Astrocyte (in vitro differentiated cells and primary cell): ENCODE measurements at regions not wholly inside any gene's neighbourhood (a gene's known extent, or its start where the extent isn't known, plus 50 kb on each side); places are given as distances from the start of the nearest gene placed in this dataset.
"Not testable (repeated sequence)": the region's sequence is repeated elsewhere in the genome, so short reads cannot be mapped to it uniquely, and the experiment has no call there.

Experiments used
- CTCF ChIP-seq: IDR thresholded peaks from 2 replicates; pipeline ENCODE4 v1.5.1; 2011; ENCODE audit warnings: low read depth, mild to moderate bottlenecking, inconsistent platforms, low read length, moderate library complexity; ENCODE audit not compliant: insufficient read depth
- EZH2 ChIP-seq: IDR thresholded peaks from 2 replicates; pipeline ENCODE4 v1.6.1; 2012; ENCODE audit warnings: mild to moderate bottlenecking, low read length, inconsistent platforms; ENCODE audit not compliant: insufficient read depth

DNA sequence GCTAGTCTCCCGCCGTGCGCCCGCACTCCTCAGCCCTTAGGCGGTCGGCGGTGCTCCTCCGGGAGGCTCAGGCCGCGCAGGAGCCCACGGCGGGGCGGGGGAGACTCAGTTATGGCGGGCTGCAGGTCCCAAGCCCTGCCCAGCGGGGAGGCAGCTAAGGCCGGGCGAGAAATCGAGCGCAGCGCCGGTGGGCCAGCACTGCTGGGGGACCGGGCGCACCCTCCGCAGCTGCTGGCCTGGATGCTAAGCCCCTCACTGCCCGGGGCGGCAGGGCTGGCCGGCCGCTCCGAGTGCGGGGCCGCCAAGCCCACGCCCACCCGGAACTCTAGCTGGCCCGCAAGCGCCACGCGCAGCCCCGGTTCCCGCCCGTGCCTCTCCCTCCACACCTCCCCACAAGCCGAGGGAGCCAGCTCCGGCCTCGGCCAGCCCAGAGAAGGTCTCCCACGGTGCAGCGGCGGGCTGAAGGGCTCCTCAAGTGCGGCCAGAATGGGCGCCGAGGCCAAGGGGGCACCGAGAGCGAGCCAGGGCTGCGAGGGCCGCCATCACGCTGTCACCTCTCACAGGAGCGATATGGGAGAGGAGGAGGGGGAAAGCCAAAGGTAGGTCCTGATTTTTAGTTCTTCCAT lies 90.2 kb upstream of the SEL1L start:
- not testable (repeated sequence) for TF ChIP-seq CTCF, EZH2
